Testis (tissue), 2 donors: ENCODE measurements at regions not wholly inside any gene's neighbourhood (a gene's known extent, or its start where the extent isn't known, plus 50 kb on each side); places are given as distances from the start of the nearest gene placed in this dataset.

Experiments
- POLR2A ChIP-seq: fragments of 450-650 bp; IDR thresholded peaks from one replicate; pipeline ENCODE4 v1.6.1; 2017; ENCODE audit warnings: antibody characterized with exemption, mild to moderate bottlenecking, moderate library complexity
- TF ChIP-seq, protein P1 (sequence below), 3 experiments: fragments of 450-650 bp in 2 of 3; fragments of 200-600 bp in 1 of 3; sonication (generic) in 1 of 3; IDR thresholded peaks; one replicate each; pipeline ENCODE4 v1.5.1; 2016 to 2019; ENCODE audit warnings: antibody characterized with exemption in 3 of 3, mild to moderate bottlenecking in 2 of 3, moderate library complexity in 1 of 3

- TF ChIP-seq, protein P1, sequence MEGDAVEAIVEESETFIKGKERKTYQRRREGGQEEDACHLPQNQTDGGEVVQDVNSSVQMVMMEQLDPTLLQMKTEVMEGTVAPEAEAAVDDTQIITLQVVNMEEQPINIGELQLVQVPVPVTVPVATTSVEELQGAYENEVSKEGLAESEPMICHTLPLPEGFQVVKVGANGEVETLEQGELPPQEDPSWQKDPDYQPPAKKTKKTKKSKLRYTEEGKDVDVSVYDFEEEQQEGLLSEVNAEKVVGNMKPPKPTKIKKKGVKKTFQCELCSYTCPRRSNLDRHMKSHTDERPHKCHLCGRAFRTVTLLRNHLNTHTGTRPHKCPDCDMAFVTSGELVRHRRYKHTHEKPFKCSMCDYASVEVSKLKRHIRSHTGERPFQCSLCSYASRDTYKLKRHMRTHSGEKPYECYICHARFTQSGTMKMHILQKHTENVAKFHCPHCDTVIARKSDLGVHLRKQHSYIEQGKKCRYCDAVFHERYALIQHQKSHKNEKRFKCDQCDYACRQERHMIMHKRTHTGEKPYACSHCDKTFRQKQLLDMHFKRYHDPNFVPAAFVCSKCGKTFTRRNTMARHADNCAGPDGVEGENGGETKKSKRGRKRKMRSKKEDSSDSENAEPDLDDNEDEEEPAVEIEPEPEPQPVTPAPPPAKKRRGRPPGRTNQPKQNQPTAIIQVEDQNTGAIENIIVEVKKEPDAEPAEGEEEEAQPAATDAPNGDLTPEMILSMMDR (IDR thresholded peaks at IDR 0.05) = no peak
- no peak for TF ChIP-seq POLR2A
Observed at GRCh38 chr16:74232806-74233465, 63.7 kb upstream of the PSMD7 start.
